Skin epidermis (tissue), 12 donors: ENCODE measurements at regions not wholly inside any gene's neighbourhood (a gene's known extent, or its start where the extent isn't known, plus 50 kb on each side); places are given as distances from the start of the nearest gene placed in this dataset.
"Not testable (repeated sequence)": the region's sequence is repeated elsewhere in the genome, so short reads cannot be mapped to it uniquely, and the experiment has no call there.

Source experiments
- H3K27ac ChIP-seq, 21 experiments: fragments of 200-600 bp; sonication (generic) in 11 of 21; one replicate each; pipeline ENCODE4 v1.5.0; 2020; ENCODE audit warnings: mild to moderate bottlenecking in 3 of 21, inconsistent platforms in 2 of 21, moderate library complexity in 2 of 21
- H3K4me3 ChIP-seq, 7 experiments: fragments of 200-600 bp; sonication (generic) in 2 of 7; one replicate each; pipeline ENCODE4 v1.5.0; 2020; ENCODE audit warnings: inconsistent platforms in 2 of 7, mild to moderate bottlenecking in 2 of 7, moderate library complexity in 1 of 7

GRCh38 chr18:49697757-49698524, 115.4 kb downstream of the ACAA2 start:
- H3K4me3 ChIP-seq, result no peak overlapping the region
- peak overlapping the region in 1 of 21 experiments; percentile 20 for H3K27ac ChIP-seq

DNA sequence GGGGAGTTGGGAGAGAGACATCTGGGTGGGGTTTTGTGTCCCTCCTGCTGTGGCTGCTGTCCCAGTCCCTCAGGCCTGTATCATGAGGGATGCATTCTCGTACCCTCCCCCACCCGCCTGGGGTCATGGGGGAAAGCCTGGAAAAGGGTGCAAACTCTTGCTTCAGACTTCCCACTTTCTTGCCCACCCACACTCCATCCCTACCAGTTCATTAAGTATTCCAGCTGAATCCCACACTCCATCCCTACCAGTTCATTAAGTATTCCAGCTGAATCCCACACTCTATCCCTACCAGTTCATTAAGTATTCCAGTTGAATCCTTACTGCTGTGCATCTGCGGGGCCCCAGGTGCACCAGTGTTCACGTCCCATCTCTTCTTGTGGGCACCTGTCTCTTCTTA, 116.3 kb downstream of the ACAA2 start:
- H3K4me3 ChIP-seq, result no peak overlapping the region
- no peak overlapping the region for H3K27ac ChIP-seq

DNA sequence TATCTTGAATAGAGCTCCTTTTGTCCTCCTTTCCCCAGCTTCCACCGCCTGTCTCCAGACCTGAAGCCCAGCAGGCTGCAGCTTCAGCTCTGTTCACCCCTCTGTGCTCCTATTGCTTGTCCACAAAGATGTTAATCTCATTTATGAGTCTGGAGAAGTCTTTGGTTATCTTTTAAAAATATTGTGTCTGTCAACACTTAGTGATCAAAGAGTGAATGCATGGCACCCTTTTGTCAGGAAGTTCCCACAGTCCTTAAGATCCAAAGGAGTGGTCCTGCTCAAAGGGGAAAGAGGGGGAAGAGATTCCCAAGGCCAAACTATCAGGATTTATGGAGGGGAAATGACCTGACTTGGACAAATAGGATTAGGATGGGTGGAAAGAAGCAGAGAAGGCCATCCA, 118.9 kb downstream of the ACAA2 start:
- Histone ChIP-seq H3K4me3 (no peak overlapping the region), H3K27ac (no peak overlapping the region)

DNA sequence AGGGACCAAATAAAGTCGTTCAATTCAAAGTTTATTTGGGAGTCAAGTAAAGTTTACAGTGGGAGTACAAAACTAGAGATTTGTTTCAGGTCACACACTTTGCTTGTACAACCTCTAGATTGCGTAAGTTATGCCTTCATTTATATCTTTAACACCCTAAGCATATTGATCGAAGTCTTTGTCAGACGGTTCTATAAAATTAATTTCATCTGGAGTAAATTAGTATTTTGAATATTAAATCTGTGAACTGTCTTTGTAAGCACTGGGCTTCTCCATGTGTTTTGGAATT, 119.7 kb downstream of the ACAA2 start:
- Histone ChIP-seq H3K4me3 (no peak overlapping the region), H3K27ac (no peak overlapping the region)

- H3K27ac ChIP-seq, result no peak overlapping the region
- H3K4me3 ChIP-seq, result no peak overlapping the region
Measured at GRCh38 chr18:49692906-49693716, 120.2 kb downstream of the ACAA2 start.

GRCh38 chr18:49691177-49691608, 122.1 kb downstream of the ACAA2 start:
- Histone ChIP-seq H3K27ac (peak overlapping the region in 5 of 21 experiments; percentile 30 to 48 (median 36)), H3K4me3 (no peak overlapping the region)

GRCh38 chr18:49690312-49690711, 123.0 kb downstream of the ACAA2 start:
- Histone ChIP-seq H3K4me3 (no peak overlapping the region), H3K27ac (peak overlapping the region in 2 of 21 experiments; percentile 30 to 63)

GRCh38 chr18:49685231-49685942, 123.5 kb downstream of the LIPG start:
- H3K27ac ChIP-seq, result no peak overlapping the region
- no peak overlapping the region for H3K4me3 ChIP-seq

- H3K4me3 ChIP-seq, H3K27ac ChIP-seq: not testable (repeated sequence)
Measured at GRCh38 chr18:49682803-49683190, 120.9 kb downstream of the LIPG start.

GRCh38 chr18:49682173-49682802, 120.4 kb downstream of the LIPG start:
- Histone ChIP-seq H3K27ac (no peak overlapping the region), H3K4me3 (no peak overlapping the region)

DNA sequence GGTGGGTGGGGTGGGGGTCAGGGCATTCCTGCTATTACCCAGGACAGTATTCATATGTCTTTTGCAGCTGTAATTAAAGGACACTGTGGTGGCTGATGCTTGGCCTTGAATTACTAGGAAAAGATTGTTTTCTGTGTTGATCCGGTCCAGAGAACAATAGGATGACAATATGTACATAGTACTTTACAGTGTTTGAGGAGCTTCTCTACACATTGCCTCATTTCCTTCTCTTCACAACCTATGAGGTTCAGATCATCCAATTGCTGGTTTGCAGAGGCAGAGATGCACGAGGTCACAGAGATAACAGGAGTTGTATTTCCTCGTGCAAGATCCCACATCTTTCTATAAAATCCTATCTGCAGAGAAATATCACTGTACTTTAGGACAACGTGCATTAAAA, 119.5 kb downstream of the LIPG start:
- Histone ChIP-seq H3K27ac (no peak overlapping the region), H3K4me3 (no peak overlapping the region)

DNA sequence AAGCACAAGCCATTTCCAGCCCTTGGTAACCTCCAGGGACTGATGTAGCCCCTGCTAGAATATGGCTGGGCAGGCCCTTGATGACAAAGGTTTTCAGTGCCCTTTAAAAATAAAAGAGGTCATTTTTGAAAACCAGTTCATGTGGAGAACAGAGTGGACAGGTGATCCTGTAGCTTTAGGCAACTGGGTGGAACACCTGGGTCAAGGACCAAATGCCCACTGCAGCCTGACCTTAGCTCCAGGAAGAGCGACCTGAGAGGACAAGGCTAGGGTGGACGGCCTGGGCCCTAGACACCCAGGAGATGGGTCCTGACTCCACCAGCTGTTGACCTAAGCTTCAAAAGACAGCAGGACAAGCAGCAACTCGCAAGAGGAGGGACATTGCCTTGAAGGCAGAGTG, 116.6 kb downstream of the LIPG start:
- H3K27ac ChIP-seq, result no peak overlapping the region
- H3K4me3 ChIP-seq, result no peak overlapping the region

DNA sequence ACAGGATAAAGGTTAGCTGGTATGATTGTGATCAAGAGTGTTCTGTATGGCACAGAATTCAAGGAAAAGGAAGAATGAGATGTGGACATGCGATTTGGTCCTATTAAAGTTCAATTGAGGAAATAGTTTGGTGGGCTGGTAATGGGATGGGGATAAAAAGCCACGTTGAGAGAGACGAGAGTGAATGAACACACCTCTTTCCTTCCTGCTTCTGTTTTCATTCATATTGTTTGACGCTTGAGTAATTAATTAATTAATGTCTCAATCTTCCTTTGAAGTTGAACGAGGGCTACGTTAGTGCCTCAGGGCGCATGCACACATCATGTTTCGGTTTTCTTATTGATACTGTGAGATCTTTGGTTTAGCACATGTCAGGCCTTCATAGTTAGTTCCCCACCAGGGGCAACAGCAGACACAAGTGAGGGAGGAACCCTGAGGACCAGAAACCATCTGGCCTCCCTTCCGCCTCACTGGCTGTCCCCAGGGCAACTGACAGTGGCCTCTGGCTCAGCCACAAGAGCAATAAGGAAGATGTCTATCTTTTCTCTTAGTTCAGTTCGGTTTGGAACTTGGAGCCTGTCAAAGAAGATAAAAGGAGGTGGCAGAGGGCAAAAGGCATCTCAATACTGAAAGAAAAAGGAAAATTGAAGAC, 116.0 kb downstream of the LIPG start:
- no peak overlapping the region for H3K27ac ChIP-seq
- H3K4me3 ChIP-seq, result no peak overlapping the region

DNA sequence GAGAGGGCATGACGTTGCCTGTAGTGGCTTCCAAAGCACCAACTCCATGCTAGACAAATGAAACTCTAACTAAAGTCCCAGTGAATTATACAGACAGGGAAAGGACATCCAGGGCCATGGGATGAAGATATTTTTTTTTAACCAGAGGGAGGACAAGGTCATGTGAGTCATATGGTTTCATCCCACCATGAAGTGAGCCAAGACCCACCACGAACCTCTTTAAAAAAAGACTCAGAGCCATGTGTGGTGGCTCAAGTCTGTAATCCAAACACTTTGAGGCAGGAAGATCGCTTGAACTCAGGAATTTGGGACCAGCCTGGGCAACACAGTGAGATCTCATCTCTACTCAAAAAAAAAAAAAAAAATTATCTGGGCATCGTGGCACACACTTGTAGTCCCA, 115.2 kb downstream of the LIPG start:
- no peak overlapping the region for H3K27ac ChIP-seq
- H3K4me3 ChIP-seq, result no peak overlapping the region

- H3K4me3 ChIP-seq, result no peak overlapping the region
- no peak overlapping the region for H3K27ac ChIP-seq
Measured at GRCh38 chr18:49673281-49673680, 111.4 kb downstream of the LIPG start.

DNA sequence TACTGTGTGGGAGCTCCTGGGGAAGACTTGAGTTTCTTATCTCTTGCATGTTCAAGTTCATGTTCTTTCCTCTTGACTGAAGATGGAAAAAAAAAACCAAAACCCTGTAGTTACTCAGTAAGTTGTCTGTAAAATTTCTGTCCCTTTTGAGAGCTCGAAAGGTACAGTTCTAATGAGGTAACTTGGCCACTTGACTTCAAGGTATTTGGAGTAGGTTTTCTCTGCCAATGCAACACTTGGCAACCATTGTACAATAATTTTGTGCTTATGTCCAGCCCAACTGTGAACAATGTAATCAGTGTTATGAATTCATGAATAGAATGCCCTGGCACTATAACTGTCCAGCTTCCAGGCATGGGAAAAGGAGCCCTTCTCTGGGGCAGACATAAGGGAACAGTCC, 111.0 kb downstream of the LIPG start:
- Histone ChIP-seq H3K4me3 (no peak overlapping the region), H3K27ac (no peak overlapping the region)

DNA sequence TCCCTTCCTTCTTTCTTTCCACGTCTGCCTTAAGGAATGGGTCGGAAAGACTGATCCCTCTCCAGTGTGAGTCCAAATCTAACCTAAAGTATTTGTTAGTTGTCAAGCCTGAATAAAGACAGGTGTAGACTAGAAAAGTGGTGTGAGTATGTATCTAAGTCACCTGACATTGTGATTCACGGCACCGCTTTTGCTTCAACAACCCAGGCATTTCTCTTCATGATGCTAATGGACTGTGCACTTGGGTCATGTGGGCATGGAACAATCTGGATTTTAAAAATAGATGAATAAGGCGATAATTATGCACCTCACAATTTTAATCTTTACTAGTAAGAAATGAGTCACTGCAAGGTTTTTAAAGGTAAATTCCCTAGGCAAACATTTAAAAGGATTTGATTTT, 107.5 kb downstream of the LIPG start:
- H3K4me3 ChIP-seq, result no peak overlapping the region
- H3K27ac ChIP-seq, result peak overlapping the region in 2 of 21 experiments; percentile 20 to 63

DNA sequence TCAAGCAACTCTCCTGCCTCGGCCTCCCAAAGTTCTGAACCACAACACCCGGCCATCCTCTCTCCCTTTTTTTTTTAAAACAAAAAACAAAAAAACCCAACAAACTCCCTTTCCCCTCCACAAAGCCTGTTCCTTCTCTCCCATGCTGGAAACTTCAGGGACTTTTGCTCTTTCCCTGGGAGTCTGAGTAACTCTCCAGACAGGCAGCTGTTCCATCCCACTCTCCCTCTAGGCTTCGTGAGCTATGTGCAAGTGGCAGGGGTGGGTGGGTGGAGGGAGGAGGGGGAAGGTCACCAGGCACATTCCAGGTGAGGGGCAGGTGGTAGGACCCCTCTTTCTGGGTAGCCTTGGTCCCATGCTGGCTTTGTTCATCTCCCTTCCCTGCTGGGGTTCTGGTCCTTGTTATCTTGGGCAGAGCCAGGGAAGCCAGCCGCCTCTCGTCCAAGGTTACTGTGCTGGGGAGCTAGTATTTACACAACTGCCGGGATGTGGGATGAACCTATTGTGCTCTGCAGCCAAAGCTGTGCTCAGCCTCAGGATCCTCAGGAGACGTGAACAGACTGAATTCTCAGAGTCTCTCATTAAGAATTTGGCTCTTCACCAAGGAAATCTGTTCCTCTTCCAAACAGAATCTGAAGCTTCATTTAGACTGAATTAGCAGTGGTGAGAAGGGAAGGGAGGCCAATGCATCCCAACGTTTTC, 106.9 kb downstream of the LIPG start:
- Histone ChIP-seq H3K4me3 (no peak overlapping the region), H3K27ac (peak overlapping the region in 2 of 21 experiments; percentile 20 to 63)

- Histone ChIP-seq H3K4me3 (no peak overlapping the region), H3K27ac (peak overlapping the region in 1 of 21 experiments; percentile 63)
Measured at GRCh38 chr18:49667462-49667861, 105.6 kb downstream of the LIPG start.
